RWPE1 (cell line): ENCODE measurements at regions not wholly inside any gene's neighbourhood (a gene's known extent, or its start where the extent isn't known, plus 50 kb on each side); places are given as distances from the start of the nearest gene placed in this dataset.

ENCODE experiments used
- CTCF ChIA-PET: fragments of 350-600 bp; sonication (Branson Sonifier 250); formaldehyde crosslinking; extraction: SDS; loops from one replicate; lab custom pipeline; 2021; lab: Yijun Ruan, JAX
- POLR2A ChIA-PET: fragments of 400-600 bp; formaldehyde crosslinking; extraction: SDS; loops from one replicate; lab custom pipeline; 2020; ENCODE audit warnings: antibody characterized with exemption; ENCODE audit not compliant: low non-redundant PET; lab: Yijun Ruan, JAX
- DNase-seq: peaks from one replicate; pipeline ENCODE4 v3.0.0; 2012; ENCODE audit warnings: low spot score
- H3K27ac ChIP-seq: fragments of 450-650 bp; 2 replicates; pipeline ENCODE4 v1.5.1; 2017
- CTCF ChIP-seq: fragments of 450-650 bp; conservative IDR thresholded peaks from 2 replicates; pipeline ENCODE4 v1.5.1; 2017; ENCODE audit warnings: low read depth, mild to moderate bottlenecking

GRCh38 chr1:201678264-201679101, 139.6 kb downstream of the NAV1 start:
- ChIA-PET CTCF (interaction anchor here (0.6 to 1.6 kb wide), 4 partner anchors 19 to 142 kb away, joined by 3 to 6 read pairs (median 4); no protein-coding TSS in a partner anchor), POLR2A (no interaction called here)
- no peak for DNase-seq
- no peak overlapping the region; the same call in 1 of the 2 replicates for H3K27ac ChIP-seq
- TF ChIP-seq CTCF, result no peak

- ChIA-PET CTCF (interaction anchor here (2.0 kb wide), 1 partner anchor 112 kb away, joined by 12 read pairs; no protein-coding TSS in a partner anchor), POLR2A (no interaction called here)
- DNase-seq, result no peak
- H3K27ac ChIP-seq, result no peak overlapping the region
- no peak for TF ChIP-seq CTCF
Measured at GRCh38 chr1:201681375-201681774, 142.4 kb downstream of the NAV1 start.

GRCh38 chr1:201682964-201683363, 144.0 kb downstream of the NAV1 start:
- no peak for TF ChIP-seq CTCF
- DNase-seq, result no peak
- ChIA-PET CTCF (interaction anchor here (1.0 to 2.0 kb wide), 2 partner anchors 110 to 123 kb away, joined by 3 to 12 read pairs; no protein-coding TSS in a partner anchor), POLR2A (no interaction called here)
- H3K27ac ChIP-seq, result no peak overlapping the region

GRCh38 chr1:201683397-201683796, 144.5 kb downstream of the NAV1 start:
- ChIA-PET CTCF (interaction anchor here (2.0 kb wide), 1 partner anchor 110 kb away, joined by 12 read pairs; no protein-coding TSS in a partner anchor), POLR2A (no interaction called here)
- no peak for TF ChIP-seq CTCF
- no peak overlapping the region for H3K27ac ChIP-seq
- no peak for DNase-seq

- no peak for DNase-seq
- ChIA-PET POLR2A (no interaction called here), CTCF (interaction anchor here (0.6 to 1.0 kb wide), 2 partner anchors 107 to 1345 kb away, joined by 3 read pairs; no protein-coding TSS in a partner anchor)
- H3K27ac ChIP-seq, result 0 out of 2 replicates have a peak overlapping the region, but pooled peaks have one; percentile 13
- TF ChIP-seq CTCF, result no peak
Measured at GRCh38 chr1:201685485-201685884, 143.5 kb upstream of the IPO9 start.

- H3K27ac ChIP-seq, result peak overlapping the region; percentile 56
- CTCF ChIA-PET, result interaction anchor here (0.6 to 1.5 kb wide), 3 partner anchors 10 to 1606 kb away, joined by 3 to 4 read pairs (median 3); no protein-coding TSS in a partner anchor
- DNase-seq, result peak; percentile 23
- TF ChIP-seq CTCF, result no peak
- POLR2A ChIA-PET, result no interaction called here
Measured at GRCh38 chr1:201686714-201687455, 142.1 kb upstream of the IPO9 start.
